ENCODE measurements at regions not wholly inside any gene's neighbourhood (a gene's known extent, or its start where the extent isn't known, plus 50 kb on each side); places are given as distances from the start of the nearest gene placed in this dataset.

DNA sequence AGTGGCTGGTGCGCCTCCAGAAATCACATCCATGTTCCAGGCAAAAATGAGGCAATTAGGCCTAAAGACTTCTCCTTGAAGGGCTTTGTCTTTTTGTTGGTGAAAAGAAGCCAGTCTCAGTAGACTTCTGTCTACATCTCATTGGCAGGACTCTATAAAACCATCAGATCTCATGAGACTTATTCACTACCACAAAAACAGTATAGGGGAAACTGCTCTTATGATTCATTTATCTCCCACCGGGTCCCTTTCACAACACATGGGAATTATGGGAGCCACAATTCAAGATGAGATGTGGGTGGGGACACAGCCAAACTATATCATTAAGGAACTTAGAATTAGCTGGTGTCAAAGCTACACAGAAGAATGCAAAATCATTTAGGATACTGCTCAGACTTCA, 77.7 kb upstream of the SNX2 start:
- DNase-seq (ENCODE audit: extremely low read depth, low read depth) = no peak
- no peak overlapping the region for H3K4me3 ChIP-seq (replicated peaks; ENCODE audit: low read depth, low read length)
- TF ChIP-seq, protein P1, sequence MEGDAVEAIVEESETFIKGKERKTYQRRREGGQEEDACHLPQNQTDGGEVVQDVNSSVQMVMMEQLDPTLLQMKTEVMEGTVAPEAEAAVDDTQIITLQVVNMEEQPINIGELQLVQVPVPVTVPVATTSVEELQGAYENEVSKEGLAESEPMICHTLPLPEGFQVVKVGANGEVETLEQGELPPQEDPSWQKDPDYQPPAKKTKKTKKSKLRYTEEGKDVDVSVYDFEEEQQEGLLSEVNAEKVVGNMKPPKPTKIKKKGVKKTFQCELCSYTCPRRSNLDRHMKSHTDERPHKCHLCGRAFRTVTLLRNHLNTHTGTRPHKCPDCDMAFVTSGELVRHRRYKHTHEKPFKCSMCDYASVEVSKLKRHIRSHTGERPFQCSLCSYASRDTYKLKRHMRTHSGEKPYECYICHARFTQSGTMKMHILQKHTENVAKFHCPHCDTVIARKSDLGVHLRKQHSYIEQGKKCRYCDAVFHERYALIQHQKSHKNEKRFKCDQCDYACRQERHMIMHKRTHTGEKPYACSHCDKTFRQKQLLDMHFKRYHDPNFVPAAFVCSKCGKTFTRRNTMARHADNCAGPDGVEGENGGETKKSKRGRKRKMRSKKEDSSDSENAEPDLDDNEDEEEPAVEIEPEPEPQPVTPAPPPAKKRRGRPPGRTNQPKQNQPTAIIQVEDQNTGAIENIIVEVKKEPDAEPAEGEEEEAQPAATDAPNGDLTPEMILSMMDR (IDR thresholded peaks at IDR 0.05; ENCODE audit: low read depth, low read length, missing control alignments) = no peak

DNA sequence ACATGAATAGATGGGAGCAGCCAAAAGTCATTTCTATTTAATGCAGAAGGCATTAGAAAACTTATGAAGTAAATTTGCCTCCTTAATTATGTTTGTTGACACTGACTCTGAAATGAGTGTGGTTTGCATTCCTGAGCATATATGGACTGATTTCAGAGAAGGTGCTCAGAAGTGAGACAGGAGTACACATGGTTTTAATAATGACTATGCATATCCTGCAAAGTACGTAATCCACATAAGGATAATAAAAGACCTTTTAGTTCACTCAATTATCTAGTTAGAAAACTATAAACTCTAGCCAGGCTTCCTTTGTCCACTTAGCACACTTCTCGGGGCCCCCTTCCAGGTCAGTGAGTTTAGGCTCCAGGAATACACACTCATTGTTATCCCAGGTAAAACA, 75.7 kb upstream of the SNX2 start:
- peak; percentile 37 for DNase-seq (ENCODE audit: extremely low read depth, low read depth)
- H3K4me3 ChIP-seq (replicated peaks; ENCODE audit: low read depth, low read length) = no peak overlapping the region
- TF ChIP-seq, protein P1 (IDR thresholded peaks at IDR 0.05; ENCODE audit: low read depth, low read length, missing control alignments) = no peak

- no peak overlapping the region for H3K4me3 ChIP-seq (replicated peaks; ENCODE audit: low read depth, low read length)
- TF ChIP-seq, protein P1 (IDR thresholded peaks at IDR 0.05; ENCODE audit: low read depth, low read length, missing control alignments) = no peak
- DNase-seq (ENCODE audit: extremely low read depth, low read depth) = no peak
These were observed 73.0 kb upstream of the SNX2 start for GRCh38 chr5:122701640-122702523.

DNA sequence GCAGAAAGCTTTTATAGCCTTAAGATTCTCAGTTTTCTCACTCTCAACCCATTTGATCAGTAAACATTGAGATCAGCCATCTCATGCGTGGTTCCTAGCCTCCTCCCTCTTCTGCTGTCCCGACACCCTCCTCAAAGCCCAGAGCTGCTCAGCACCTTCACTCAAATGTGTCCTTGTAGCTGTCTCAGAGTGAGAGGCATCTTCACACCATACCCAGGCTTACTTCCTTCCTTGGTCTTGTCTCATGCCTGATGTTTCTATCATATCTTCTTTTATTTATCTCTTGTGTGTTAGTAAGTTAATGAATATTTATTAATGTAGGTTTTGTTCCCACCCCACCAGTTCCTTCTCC, 72.4 kb upstream of the SNX2 start:
- H3K4me3 ChIP-seq (replicated peaks; ENCODE audit: low read depth, low read length) = no peak overlapping the region
- no peak for DNase-seq (ENCODE audit: extremely low read depth, low read depth)
- TF ChIP-seq, protein P1 (IDR thresholded peaks at IDR 0.05; ENCODE audit: low read depth, low read length, missing control alignments) = no peak

DNA sequence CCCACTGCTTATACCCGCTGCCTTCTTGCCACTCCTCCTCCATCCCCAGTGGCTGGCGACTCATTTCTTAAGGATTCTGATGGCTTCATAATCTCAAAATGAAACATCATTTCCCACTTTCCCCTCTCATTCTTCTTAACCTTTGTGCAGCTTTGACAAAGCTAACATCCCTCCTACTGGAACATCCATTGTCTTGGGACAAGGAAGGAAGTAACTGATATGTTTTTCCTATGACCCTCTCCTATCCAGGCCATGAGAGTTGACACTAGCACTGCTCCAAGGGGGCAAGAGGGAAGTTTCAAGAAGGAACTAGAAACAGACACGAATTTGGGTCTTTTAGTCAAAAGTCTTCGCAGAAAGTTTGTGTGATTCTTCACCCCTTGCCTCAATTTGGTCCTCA, 71.7 kb upstream of the SNX2 start:
- DNase-seq (ENCODE audit: extremely low read depth, low read depth) = no peak
- TF ChIP-seq, protein P1 (IDR thresholded peaks at IDR 0.05; ENCODE audit: low read depth, low read length, missing control alignments) = no peak
- no peak overlapping the region for H3K4me3 ChIP-seq (replicated peaks; ENCODE audit: low read depth, low read length)

DNA sequence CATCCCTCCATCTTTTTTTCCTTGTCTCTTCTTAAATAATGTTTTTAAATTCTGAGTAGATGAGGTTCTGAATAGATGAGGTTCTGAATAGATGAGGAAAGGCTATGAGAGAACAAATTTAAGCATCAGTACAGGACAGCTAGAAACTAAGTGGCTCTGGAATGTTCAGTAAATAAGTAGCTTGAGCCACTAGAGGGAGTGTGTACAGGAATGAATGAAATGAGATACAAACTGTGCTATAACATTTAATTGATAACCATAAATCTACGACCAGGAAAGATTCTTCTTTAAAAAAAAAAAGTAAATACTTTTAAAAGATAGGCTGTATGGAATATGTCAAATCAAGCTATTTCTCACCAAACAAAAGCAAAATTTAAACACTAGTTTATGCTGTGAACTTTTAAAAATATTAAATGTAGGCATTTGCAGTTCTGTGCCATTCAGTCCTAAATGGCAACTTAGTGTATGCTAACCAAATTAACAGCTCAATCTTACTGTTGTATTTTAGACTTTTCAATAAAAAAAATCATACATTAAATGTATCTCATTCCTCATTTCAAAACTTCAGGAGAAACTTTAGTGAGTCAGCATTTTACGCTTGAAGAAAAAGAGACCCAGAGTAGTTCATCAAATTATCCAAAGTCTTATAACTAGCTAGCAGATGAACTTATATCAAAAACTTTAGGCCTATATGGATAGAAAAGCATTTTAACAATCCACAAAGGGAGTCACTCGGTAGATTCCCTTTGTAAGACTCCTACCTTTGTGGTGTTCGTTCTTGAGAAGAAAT, 70.4 kb upstream of the SNX2 start:
- H3K4me3 ChIP-seq (replicated peaks; ENCODE audit: low read depth, low read length) = no peak overlapping the region
- TF ChIP-seq, protein P1 (IDR thresholded peaks at IDR 0.05; ENCODE audit: low read depth, low read length, missing control alignments) = peak; percentile 56
- no peak for DNase-seq (ENCODE audit: extremely low read depth, low read depth)
